Activated CD4-positive, alpha-beta memory T cell treated with anti-CD3 and anti-CD28 coated beads, Interleukin-2, amount 10 ng/mL, durations not matched to agents 7 days and 5 days (primary cell): ENCODE measurements at regions not wholly inside any gene's neighbourhood (a gene's known extent, or its start where the extent isn't known, plus 50 kb on each side); places are given as distances from the start of the nearest gene placed in this dataset.

ENCODE experiments used
- CTCF ChIA-PET: fragments of 350-600 bp; sonication (Branson Sonifier 250); formaldehyde crosslinking; loops from one replicate; lab custom pipeline; 2021; ENCODE audit warnings: antibody characterized with exemption, inconsistent platforms; lab: Charles Lee
- POLR2A ChIA-PET: fragments of 350-600 bp; sonication (Branson Sonifier 250); formaldehyde crosslinking; loops from one replicate; lab custom pipeline; 2021; ENCODE audit warnings: antibody characterized with exemption; lab: Charles Lee
- DNase-seq: peaks from one replicate; pipeline ENCODE4 v3.0.0-alpha.2; 2020
- H3K27ac Mint-ChIP-seq: one replicate; pipeline ENCODE4 v1.8.0; 2021; ENCODE audit warnings: mild to moderate bottlenecking, mixed read lengths
- H3K27me3 Mint-ChIP-seq: one replicate; pipeline ENCODE4 v1.8.0; 2021; ENCODE audit warnings: mixed read lengths
- H3K36me3 Mint-ChIP-seq: one replicate; pipeline ENCODE4 v1.8.0; 2021; ENCODE audit warnings: low read depth, mixed read lengths
- H3K4me1 Mint-ChIP-seq: one replicate; pipeline ENCODE4 v1.8.0; 2021; ENCODE audit warnings: mixed read lengths
- H3K4me3 Mint-ChIP-seq: one replicate; pipeline ENCODE4 v1.8.0; 2021; ENCODE audit warnings: mild to moderate bottlenecking, mixed read lengths
- H3K9me3 Mint-ChIP-seq: one replicate; pipeline ENCODE4 v1.8.0; 2021; ENCODE audit warnings: mixed read lengths

DNA sequence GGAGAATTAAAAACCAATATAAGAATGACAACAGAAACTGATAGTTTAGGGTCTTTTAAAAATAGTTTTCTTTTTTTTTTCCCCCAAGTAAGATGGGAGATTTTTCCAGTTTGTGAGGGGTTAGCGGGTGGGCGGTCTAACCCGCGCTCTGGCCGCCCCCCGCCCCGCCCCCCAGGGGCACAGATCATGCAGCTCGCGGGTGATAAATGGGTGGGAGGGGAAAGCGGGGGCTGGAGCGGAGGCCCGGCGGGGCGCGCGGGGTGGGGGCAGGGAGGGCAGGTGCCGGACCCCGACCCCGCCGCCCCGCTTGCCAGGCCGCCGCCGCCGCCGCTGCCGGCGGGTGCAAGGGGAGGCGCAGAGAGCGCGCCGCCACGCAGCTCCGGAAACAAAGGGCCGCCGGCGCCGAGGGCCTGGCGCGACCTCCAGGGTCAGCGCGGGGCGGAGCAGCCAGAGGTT is 60.1 kb upstream of the GSE1 start:
- no peak for DNase-seq
- H3K27me3 Mint-ChIP-seq = peaks cover 5% of the 10 kb centered on the region
- POLR2A ChIA-PET = interaction anchor here (1.0 to 3.9 kb wide), 9 partner anchors 8 to 1841 kb away, joined by 3 to 41 read pairs (median 7); partner anchors contain the start of genes GSE1 and KIAA0513
- no peaks in the 10 kb centered on the region for H3K9me3 Mint-ChIP-seq
- peaks cover 28% of the 10 kb centered on the region for H3K4me1 Mint-ChIP-seq
- peak overlapping the region; percentile 57 for H3K4me3 Mint-ChIP-seq
- peaks cover 4% of the 10 kb centered on the region for H3K36me3 Mint-ChIP-seq
- CTCF ChIA-PET = interaction anchor here (0.8 to 3.5 kb wide), 8 partner anchors 12 to 247 kb away, joined by 3 to 25 read pairs (median 4); no protein-coding TSS in a partner anchor
- peak overlapping the region; percentile 38 for H3K27ac Mint-ChIP-seq

GRCh38 chr16:85553436-85554113 is 59.5 kb upstream of the GSE1 start:
- CTCF ChIA-PET = interaction anchor here (0.8 to 3.5 kb wide), 9 partner anchors 11 to 248 kb away, joined by 3 to 25 read pairs (median 4); no protein-coding TSS in a partner anchor
- POLR2A ChIA-PET = interaction anchor here (1.0 to 3.9 kb wide), 12 partner anchors 9 to 1840 kb away, joined by 3 to 41 read pairs (median 8); partner anchors contain the start of genes GSE1 and KIAA0513
- H3K36me3 Mint-ChIP-seq = peaks cover 4% of the 10 kb centered on the region
- peak overlapping the region; percentile 98 for H3K27ac Mint-ChIP-seq
- H3K9me3 Mint-ChIP-seq = no peaks in the 10 kb centered on the region
- DNase-seq = peak; percentile 59
- peaks cover 33% of the 10 kb centered on the region for H3K4me1 Mint-ChIP-seq
- H3K27me3 Mint-ChIP-seq = peaks cover 5% of the 10 kb centered on the region
- peak overlapping the region; percentile 93 for H3K4me3 Mint-ChIP-seq

- Mint-ChIP-seq H3K4me3 (peak overlapping the region; percentile 93), H3K4me1 (peaks cover 38% of the 10 kb centered on the region), H3K27ac (peak overlapping the region; percentile 98), H3K36me3 (peaks cover 4% of the 10 kb centered on the region), H3K9me3 (no peaks in the 10 kb centered on the region), H3K27me3 (peaks cover 5% of the 10 kb centered on the region)
- ChIA-PET POLR2A (interaction anchor here (1.0 to 3.9 kb wide), 13 partner anchors 9 to 1839 kb away, joined by 3 to 41 read pairs (median 7); partner anchors contain the start of genes GSE1, KIAA0513 and MBTPS1), CTCF (interaction anchor here (1.0 to 3.5 kb wide), 7 partner anchors 12 to 248 kb away, joined by 3 to 25 read pairs (median 4); no protein-coding TSS in a partner anchor)
- peak; percentile 89 for DNase-seq
Measured at GRCh38 chr16:85554114-85554888, 58.8 kb upstream of the GSE1 start.

DNA sequence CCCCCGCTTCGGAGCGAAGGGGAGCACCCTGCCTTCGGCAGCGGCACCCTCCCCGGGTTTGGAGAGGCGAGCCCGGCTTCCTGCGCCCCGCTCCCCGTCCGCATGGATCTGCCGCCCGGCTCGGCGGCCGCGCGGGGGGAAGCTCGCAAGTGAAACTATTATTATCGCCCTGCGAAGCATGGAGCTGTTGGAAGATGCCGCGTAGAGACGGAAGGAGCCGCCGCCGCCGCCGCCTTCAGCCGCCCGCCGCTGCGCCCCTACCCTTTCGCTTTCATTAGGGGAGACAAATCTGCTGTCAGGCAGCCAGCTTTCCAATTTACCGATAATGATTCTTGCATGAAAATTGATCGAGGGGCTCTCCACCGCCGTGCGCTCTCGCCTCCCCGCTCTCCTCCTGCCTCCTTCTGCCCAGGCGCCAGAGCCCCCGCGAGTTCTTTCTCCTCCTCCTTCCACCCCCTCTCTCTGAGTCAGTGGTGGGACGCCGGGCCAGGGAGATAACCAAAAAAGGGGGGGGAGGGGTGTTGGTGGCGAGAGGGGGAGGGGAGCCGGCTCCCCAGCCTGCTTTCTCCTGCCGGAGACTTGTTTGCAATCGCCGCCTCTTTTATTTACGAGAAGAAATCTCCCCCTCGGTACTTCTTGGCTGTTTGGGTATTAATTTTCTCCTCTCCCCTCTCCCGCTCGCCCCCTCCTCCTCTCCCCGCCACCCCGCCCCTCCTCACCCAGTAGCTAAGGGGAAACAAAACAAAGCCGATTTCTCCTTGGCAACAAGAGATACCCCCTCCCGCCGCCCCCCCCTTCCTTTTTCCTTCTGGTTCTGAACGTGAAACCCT is 58.0 kb upstream of the GSE1 start:
- H3K4me3 Mint-ChIP-seq = peak overlapping the region; percentile 90
- H3K27ac Mint-ChIP-seq = peak overlapping the region; percentile 89
- peaks cover 4% of the 10 kb centered on the region for H3K36me3 Mint-ChIP-seq
- ChIA-PET POLR2A (interaction anchor here (1.0 to 3.9 kb wide), 9 partner anchors 9 to 1438 kb away, joined by 3 to 41 read pairs (median 8); partner anchors contain the start of genes GSE1 and MBTPS1), CTCF (interaction anchor here (1.0 to 3.5 kb wide), 3 partner anchors 11 to 61 kb away, joined by 3 to 25 read pairs (median 16); no protein-coding TSS in a partner anchor)
- peaks cover 5% of the 10 kb centered on the region for H3K27me3 Mint-ChIP-seq
- no peaks in the 10 kb centered on the region for H3K9me3 Mint-ChIP-seq
- peak; percentile 69 for DNase-seq
- H3K4me1 Mint-ChIP-seq = peaks cover 38% of the 10 kb centered on the region

DNA sequence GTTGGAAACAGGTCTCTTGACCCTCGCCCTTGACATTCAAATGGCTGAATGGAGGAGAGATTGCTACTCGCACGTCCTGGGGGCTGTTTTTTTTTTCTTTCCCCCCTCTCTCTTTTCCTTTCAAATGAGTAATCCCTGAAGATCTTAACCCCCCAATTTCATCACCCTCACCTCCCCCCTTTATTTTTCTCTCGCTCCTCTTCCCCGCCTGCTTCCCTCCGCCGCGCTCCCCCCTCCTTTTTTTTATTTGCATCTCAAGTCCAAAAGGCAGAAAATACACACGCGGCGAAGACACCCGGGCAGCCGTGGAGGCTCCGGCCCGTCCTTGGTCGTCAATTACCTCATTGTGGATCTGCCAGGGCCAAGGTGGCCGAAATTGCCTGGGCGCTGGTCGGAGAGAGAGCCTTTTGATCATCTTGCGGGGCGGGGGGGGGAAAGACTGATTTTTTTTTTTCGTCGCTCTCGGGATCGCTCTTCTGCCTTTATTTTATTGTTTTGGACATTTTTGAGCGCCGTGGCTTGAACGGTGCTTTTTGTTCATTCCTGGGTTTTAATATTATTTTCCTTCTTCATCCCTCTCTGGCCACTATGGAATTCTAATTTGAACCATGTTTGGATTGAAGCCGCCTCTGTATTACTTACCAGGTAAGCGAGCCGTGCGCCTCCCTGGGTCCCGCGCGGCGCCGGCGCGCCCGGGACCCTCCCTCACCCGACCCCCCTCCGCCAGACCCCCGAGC is 57.2 kb upstream of the GSE1 start:
- ChIA-PET POLR2A (interaction anchor here (1.0 to 3.9 kb wide), 4 partner anchors 9 to 55 kb away, joined by 4 to 41 read pairs (median 35); partner anchors contain the start of gene GSE1), CTCF (interaction anchor here (1.2 to 3.5 kb wide), 4 partner anchors 14 to 135 kb away, joined by 4 to 25 read pairs (median 10); no protein-coding TSS in a partner anchor)
- Mint-ChIP-seq H3K27ac (peak overlapping the region; percentile 89), H3K4me1 (peaks cover 38% of the 10 kb centered on the region), H3K36me3 (peaks cover 4% of the 10 kb centered on the region), H3K9me3 (no peaks in the 10 kb centered on the region), H3K4me3 (peak overlapping the region; percentile 90), H3K27me3 (peaks cover 5% of the 10 kb centered on the region)
- DNase-seq = no peak

DNA sequence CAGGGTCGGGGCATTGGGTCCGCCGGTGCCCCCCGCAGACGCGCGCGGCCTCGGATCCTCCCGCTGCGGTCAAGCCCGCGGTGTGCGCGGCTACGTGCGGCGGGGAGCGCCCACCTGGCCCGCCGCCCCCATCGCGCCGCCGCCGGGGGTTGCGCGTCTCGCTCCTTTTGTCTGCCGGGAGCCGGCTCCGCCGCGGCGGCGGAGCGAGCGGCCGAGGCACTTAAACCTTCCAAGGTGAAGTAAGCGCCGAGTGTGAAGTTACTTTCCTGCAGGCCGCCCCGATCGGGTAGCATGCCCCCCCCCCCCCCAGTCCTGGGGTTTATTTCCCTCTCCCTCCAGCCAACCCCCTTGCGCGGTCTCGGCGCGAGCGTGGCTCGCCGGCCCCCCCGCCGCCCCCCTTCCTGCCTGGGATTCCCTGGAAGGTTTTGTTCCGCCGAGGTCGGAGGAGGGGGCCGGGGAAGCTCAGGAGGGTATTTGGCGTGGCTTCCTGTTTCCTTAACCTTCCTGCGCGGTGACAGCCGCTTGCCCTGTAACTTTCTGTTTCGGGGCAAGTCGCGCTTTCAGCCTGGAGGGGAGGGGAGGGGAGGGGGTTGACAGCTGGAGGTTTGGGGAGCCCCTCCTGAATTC is 56.6 kb upstream of the GSE1 start:
- peaks cover 4% of the 10 kb centered on the region for H3K36me3 Mint-ChIP-seq
- no peaks in the 10 kb centered on the region for H3K9me3 Mint-ChIP-seq
- DNase-seq = peak; percentile 68
- CTCF ChIA-PET = interaction anchor here (0.9 to 2.1 kb wide), 9 partner anchors 11 to 136 kb away, joined by 3 to 11 read pairs (median 6); partner anchors contain the start of gene GSE1
- H3K4me3 Mint-ChIP-seq = peak overlapping the region; percentile 76
- H3K4me1 Mint-ChIP-seq = peaks cover 36% of the 10 kb centered on the region
- peaks cover 4% of the 10 kb centered on the region for H3K27me3 Mint-ChIP-seq
- POLR2A ChIA-PET = interaction anchor here (0.9 to 3.8 kb wide), 3 partner anchors 9 to 22 kb away, joined by 4 to 37 read pairs (median 5); no protein-coding TSS in a partner anchor
- peak overlapping the region; percentile 59 for H3K27ac Mint-ChIP-seq

- Mint-ChIP-seq H3K4me3 (peak overlapping the region; percentile 76), H3K27me3 (peaks cover 4% of the 10 kb centered on the region), H3K9me3 (no peaks in the 10 kb centered on the region), H3K4me1 (peaks cover 35% of the 10 kb centered on the region), H3K36me3 (peaks cover 4% of the 10 kb centered on the region), H3K27ac (peak overlapping the region; percentile 59)
- DNase-seq = no peak
- POLR2A ChIA-PET = interaction anchor here (0.6 to 3.8 kb wide), 5 partner anchors 8 to 58 kb away, joined by 3 to 37 read pairs (median 4); no protein-coding TSS in a partner anchor
- CTCF ChIA-PET = interaction anchor here (0.9 to 2.1 kb wide), 9 partner anchors 10 to 137 kb away, joined by 3 to 11 read pairs (median 6); partner anchors contain the start of gene GSE1
Measured at GRCh38 chr16:85557083-85557970, 55.8 kb upstream of the GSE1 start.

- POLR2A ChIA-PET = interaction anchor here (1.3 to 3.8 kb wide), 2 partner anchors 11 to 57 kb away, joined by 3 to 37 read pairs; no protein-coding TSS in a partner anchor
- Mint-ChIP-seq H3K9me3 (no peaks in the 10 kb centered on the region), H3K4me3 (peak overlapping the region; percentile 76), H3K4me1 (peaks cover 29% of the 10 kb centered on the region), H3K27ac (peak overlapping the region; percentile 59), H3K27me3 (no peaks in the 10 kb centered on the region), H3K36me3 (peaks cover 4% of the 10 kb centered on the region)
- CTCF ChIA-PET = interaction anchor here (1.6 to 2.1 kb wide), 4 partner anchors 9 to 58 kb away, joined by 6 to 11 read pairs (median 8); no protein-coding TSS in a partner anchor
- no peak for DNase-seq
Measured at GRCh38 chr16:85557971-85558657, 55.0 kb upstream of the GSE1 start.

GRCh38 chr16:85560932-85561247 is 52.2 kb upstream of the GSE1 start:
- ChIA-PET CTCF (interaction anchor here (2.2 kb wide), 1 partner anchor 49 kb away, joined by 7 read pairs; no protein-coding TSS in a partner anchor), POLR2A (no interaction called here)
- no peak for DNase-seq
- no peak overlapping the region for H3K4me3 Mint-ChIP-seq
- H3K27ac Mint-ChIP-seq = no peak overlapping the region
- peaks cover 31% of the 10 kb centered on the region for H3K4me1 Mint-ChIP-seq
- H3K27me3 Mint-ChIP-seq = no peaks in the 10 kb centered on the region
- H3K36me3 Mint-ChIP-seq = no peaks in the 10 kb centered on the region
- H3K9me3 Mint-ChIP-seq = no peaks in the 10 kb centered on the region
